IMR-90 (cell line): ENCODE measurements at regions not wholly inside any gene's neighbourhood (a gene's known extent, or its start where the extent isn't known, plus 50 kb on each side); places are given as distances from the start of the nearest gene placed in this dataset.
A peak's percentile ranks its signal among the peaks of the same experiment; 100 is the strongest.

Experiments
- ATAC-seq: fragments of 200-7000 bp; cut with Tn5 transposase; 2 replicates; pipeline ENCODE4 v1.9.1; 2020; ENCODE audit warnings: low read depth, mild to moderate bottlenecking, moderate library complexity
- BruUV-seq: library from RNA; stranded (reverse); fragments of 400-500 nt; replicated peaks from 2 replicates; lab custom pipeline; 2021; lab: Mats Ljungman, UMichigan
- CTCF ChIA-PET: fragments of 300-600 bp; formaldehyde crosslinking; extraction: SDS; loops from one replicate; lab custom pipeline; 2021; ENCODE audit warnings: antibody characterized with exemption; lab: Yijun Ruan, JAX
- POLR2A ChIA-PET: fragments of 300-600 bp; sonication (Branson Sonifier 250); formaldehyde crosslinking; loops from one replicate; lab custom pipeline; 2022; ENCODE audit warnings: antibody characterized with exemption; ENCODE audit not compliant: unreplicated experiment; lab: Charles Lee
- DNase-seq: peaks from one replicate; pipeline ENCODE4 v3.0.0; 2013
- H2AFZ ChIP-seq: replicated peaks from 2 replicates; pipeline ENCODE3; 2013; ENCODE audit warnings: low read length, mild to moderate bottlenecking; ENCODE audit not compliant: poor library complexity
- H2AK5ac ChIP-seq: 2 replicates; pipeline ENCODE4 v1.6.1; 2013; ENCODE audit warnings: low read depth, low read length, inconsistent platforms
- H2AK9ac ChIP-seq: replicated peaks from 2 replicates; pipeline ENCODE3; 2013; ENCODE audit warnings: mild to moderate bottlenecking, low read depth, low read length, moderate library complexity; ENCODE audit not compliant: poor library complexity
- H2BK120ac ChIP-seq: 2 replicates; pipeline ENCODE4 v1.6.1; 2013; ENCODE audit warnings: low read depth, low read length, inconsistent platforms
- H2BK15ac ChIP-seq: 3 replicates; pipeline ENCODE4 v1.6.1; 2013; ENCODE audit warnings: low read depth, low read length, inconsistent platforms
- H2BK20ac ChIP-seq: 2 replicates; pipeline ENCODE4 v1.6.1; 2013; ENCODE audit warnings: low read depth, mild to moderate bottlenecking, inconsistent platforms, low read length, moderate library complexity
- H2BK5ac ChIP-seq: 2 replicates; pipeline ENCODE4 v1.6.1; 2013; ENCODE audit warnings: mild to moderate bottlenecking, low read depth, low read length, inconsistent platforms; ENCODE audit not compliant: poor library complexity, severe bottlenecking
- H3K14ac ChIP-seq: replicated peaks from 2 replicates; pipeline ENCODE4 v1.6.1; 2013; ENCODE audit warnings: low read depth, low read length, inconsistent platforms
- H3K18ac ChIP-seq: 2 replicates; pipeline ENCODE4 v1.6.1; 2013; ENCODE audit warnings: low read depth, low read length, control low read depth
- H3K23ac ChIP-seq: 2 replicates; pipeline ENCODE4 v1.6.1; 2013; ENCODE audit warnings: low read depth, low read length, inconsistent platforms
- H3K27ac ChIP-seq: 2 replicates; pipeline ENCODE4 v1.5.1; 2013; ENCODE audit warnings: mild to moderate bottlenecking, control low read depth, low read length; ENCODE audit not compliant: insufficient read depth
- H3K27me3 ChIP-seq: 2 replicates; pipeline ENCODE4 v1.6.1; 2013; ENCODE audit warnings: low read length; ENCODE audit not compliant: control insufficient read depth, insufficient read depth
- H3K36me3 ChIP-seq: 2 replicates; pipeline ENCODE4 v1.6.1; 2013; ENCODE audit warnings: low read length, mixed read lengths; ENCODE audit not compliant: control insufficient read depth, insufficient read depth
- H3K4ac ChIP-seq: 2 replicates; pipeline ENCODE4 v1.6.1; 2013; ENCODE audit warnings: low read depth, low read length, inconsistent platforms
- H3K4me1 ChIP-seq: 2 replicates; pipeline ENCODE4 v1.6.1; 2013; ENCODE audit warnings: low read length, mixed read lengths; ENCODE audit not compliant: control insufficient read depth, insufficient read depth
- H3K4me2 ChIP-seq: 2 replicates; pipeline ENCODE4 v1.6.1; 2013; ENCODE audit warnings: low read depth, mild to moderate bottlenecking, control low read depth, low read length, moderate library complexity
- H3K4me3 ChIP-seq: 2 replicates; pipeline ENCODE4 v1.5.1; 2013; ENCODE audit warnings: low read depth, mild to moderate bottlenecking, control low read depth, low read length, moderate library complexity; ENCODE audit not compliant: insufficient read depth
- H3K56ac ChIP-seq: 2 replicates; pipeline ENCODE4 v1.6.1; 2013; ENCODE audit warnings: low read length, inconsistent platforms; ENCODE audit not compliant: insufficient read depth; ENCODE audit errors: extremely low read depth
- H3K79me1 ChIP-seq, 2 experiments: 2 replicates each; pipeline ENCODE4 v1.6.1; 2013; ENCODE audit warnings: low read length in 2 of 2, inconsistent platforms in 1 of 2, low read depth in 1 of 2
- H3K9ac ChIP-seq: 2 replicates; pipeline ENCODE4 v1.6.1; 2013; ENCODE audit warnings: low read depth, low read length, control low read depth
- H3K9me1 ChIP-seq: 2 replicates; pipeline ENCODE4 v1.6.1; 2013; ENCODE audit warnings: low read length, inconsistent platforms; ENCODE audit not compliant: insufficient read depth
- H3K9me3 ChIP-seq: 2 replicates; pipeline ENCODE4 v1.6.1; 2013; ENCODE audit warnings: low read length; ENCODE audit not compliant: control insufficient read depth, insufficient read depth
- H4K20me1 ChIP-seq: 2 replicates; pipeline ENCODE4 v1.6.1; 2013; ENCODE audit warnings: low read length, inconsistent platforms; ENCODE audit not compliant: insufficient read depth
- H4K5ac ChIP-seq: 2 replicates; pipeline ENCODE4 v1.6.1; 2013; ENCODE audit warnings: mild to moderate bottlenecking, low read depth, low read length, control low read depth
- H4K8ac ChIP-seq, 2 experiments: 2 replicates each; pipeline ENCODE4 v1.6.1; 2013; ENCODE audit warnings: low read depth in 2 of 2, low read length in 2 of 2, control low read depth in 1 of 2, inconsistent platforms in 1 of 2
- H4K91ac ChIP-seq: 2 replicates; pipeline ENCODE4 v1.6.1; 2013; ENCODE audit warnings: low read depth, low read length, inconsistent platforms; ENCODE audit not compliant: insufficient read depth
- MAFK ChIP-seq: IDR thresholded peaks from 2 replicates; pipeline ENCODE4 v1.6.1; 2012; ENCODE audit warnings: low read depth, low read length, improper control_type of control experiment
- RAD21 ChIP-seq: IDR thresholded peaks from 2 replicates; pipeline ENCODE4 v1.6.1; 2012; ENCODE audit warnings: low read length, improper control_type of control experiment
- RCOR1 ChIP-seq: IDR thresholded peaks from 2 replicates; pipeline ENCODE4 v1.6.1; 2012; ENCODE audit warnings: mild to moderate bottlenecking, low read length, improper control_type of control experiment; ENCODE audit not compliant: insufficient replicate concordance
- WGBS, 2 experiments: methylation state at CpG; one replicate each; pipeline versions ENCODE4 v1.1.5 to v1.1.7; 2013; ENCODE audit warnings: missing lambda C conversion rate in 2 of 2; ENCODE audit not compliant: insufficient read length in 1 of 2; ENCODE audit errors: extremely low coverage in 2 of 2; 5-methylcytosine and 5-hydroxymethylcytosine counted together
- dilution Hi-C: fragments of 300-500 bp; cut with HindIII; formaldehyde crosslinking; loops from one replicate; pipeline ENCODE4 v1.14.3; 2018; ENCODE audit warnings: low sequenced_read_pairs; ENCODE audit not compliant: unreplicated experiment
- in situ Hi-C: fragments of 300-500 bp; cut with MboI; formaldehyde crosslinking; loops from 3 replicates; pipeline ENCODE4 v1.14.3; 2019; ENCODE audit warnings: low sequenced_read_pairs, inconsistent platforms, mixed read lengths
- intact Hi-C: fragments of 100-400 bp; cut with micrococcal nuclease; formaldehyde crosslinking; loops from 2 replicates; pipeline ENCODE4 v1.10.0; 2022

GRCh38 chr10:88116971-88117626 lies 253.7 kb downstream of the PTEN start:
- H3K9me3 ChIP-seq = no peaks in the 10 kb centered on the region
- in situ Hi-C loops (no loop called here), dilution Hi-C loops (no loop called here), intact Hi-C loops (loop anchor here (5.0 kb wide), 1 partner anchor 255 kb away; the partner anchor contains the start of genes KLLN and PTEN)
- H3K14ac ChIP-seq = peak overlapping the region; percentile 62
- ATAC-seq (no peak), DNase-seq (no peak)
- ChIA-PET CTCF (interaction anchor here (1.5 kb wide), 1 partner anchor 12 kb away, joined by 4 read pairs; no protein-coding TSS in a partner anchor), POLR2A (no interaction called here)
- peaks cover 0 to 4% of the 10 kb centered on the region in 2 experiments; a peak in 1 of 4 replicates for H3K79me1 ChIP-seq
- peak overlapping the region; percentile 64 for H3K4ac ChIP-seq
- no peak overlapping the region for H3K9ac ChIP-seq
- no peak overlapping the region for H2AFZ ChIP-seq
- H4K5ac ChIP-seq = peak overlapping the region; percentile 12; the same call in 1 of the 2 replicates
- H3K23ac ChIP-seq = peak overlapping the region; percentile 44; the same call in 1 of the 2 replicates
- H3K56ac ChIP-seq = peak overlapping the region; percentile 57; the same call in 1 of the 2 replicates
- BruUV-seq = no TSS peak
- H3K27ac ChIP-seq = no peak overlapping the region; the same call in 1 of the 2 replicates
- peak overlapping the region; percentile 79 for H2BK20ac ChIP-seq
- H4K8ac ChIP-seq = peak overlapping the region; percentile 59 to 62
- H3K4me3 ChIP-seq = no peak overlapping the region
- peak overlapping the region; percentile 1 for H2BK5ac ChIP-seq
- peaks cover 14% of the 10 kb centered on the region for H3K9me1 ChIP-seq
- no peak overlapping the region for H2AK9ac ChIP-seq
- no peaks in the 10 kb centered on the region for H3K27me3 ChIP-seq
- H2BK120ac ChIP-seq = peak overlapping the region; percentile 86
- H4K20me1 ChIP-seq = peaks cover 3% of the 10 kb centered on the region; the same call in 1 of the 2 replicates
- H2BK15ac ChIP-seq = peak overlapping the region; percentile 57; the same call in 1 of the 3 replicates
- WGBS, 2 experiments = 60% methylated on average over 1 of the region's 7 CpGs; no CpG with 5 or more reads in 1 of the 2 experiments
- H3K36me3 ChIP-seq = no peaks in the 10 kb centered on the region
- H2AK5ac ChIP-seq = peak overlapping the region; percentile 65; the same call in 1 of the 2 replicates
- H4K91ac ChIP-seq = peak overlapping the region; percentile 83
- peak overlapping the region; percentile 58; the same call in 1 of the 2 replicates for H3K18ac ChIP-seq
- H3K4me2 ChIP-seq = no peak overlapping the region; the same call in 1 of the 2 replicates
- H3K4me1 ChIP-seq = peaks cover 17% of the 10 kb centered on the region
- no peak for TF ChIP-seq RCOR1
- TF ChIP-seq RAD21 = no peak
- no peak for TF ChIP-seq MAFK
